Mucosa of stomach (tissue), 1 donor: ENCODE measurements at regions not wholly inside any gene's neighbourhood (a gene's known extent, or its start where the extent isn't known, plus 50 kb on each side); places are given as distances from the start of the nearest gene placed in this dataset.

Experiments
- H3K27me3 ChIP-seq: one replicate; pipeline ENCODE4 v1.7.0; 2013; ENCODE audit warnings: mild to moderate bottlenecking, low read length; ENCODE audit not compliant: control insufficient read depth, insufficient read depth
- H3K36me3 ChIP-seq: one replicate; pipeline ENCODE4 v1.7.0; 2013; ENCODE audit warnings: low read length; ENCODE audit not compliant: control insufficient read depth, insufficient read depth
- H3K4me1 ChIP-seq: one replicate; pipeline ENCODE4 v1.7.0; 2013; ENCODE audit warnings: mild to moderate bottlenecking, low read length; ENCODE audit not compliant: control insufficient read depth, insufficient read depth
- H3K4me3 ChIP-seq: one replicate; pipeline ENCODE4 v1.7.0; 2013; ENCODE audit warnings: low read length
- H3K9ac ChIP-seq: one replicate; pipeline ENCODE4 v1.7.0; 2013; ENCODE audit warnings: mild to moderate bottlenecking, low read length, moderate library complexity
- H3K9me3 ChIP-seq: one replicate; pipeline ENCODE4 v1.7.0; 2013; ENCODE audit warnings: mild to moderate bottlenecking, low read length, moderate library complexity; ENCODE audit not compliant: control insufficient read depth
- donor health status: Pancreatic carcinoma.

DNA sequence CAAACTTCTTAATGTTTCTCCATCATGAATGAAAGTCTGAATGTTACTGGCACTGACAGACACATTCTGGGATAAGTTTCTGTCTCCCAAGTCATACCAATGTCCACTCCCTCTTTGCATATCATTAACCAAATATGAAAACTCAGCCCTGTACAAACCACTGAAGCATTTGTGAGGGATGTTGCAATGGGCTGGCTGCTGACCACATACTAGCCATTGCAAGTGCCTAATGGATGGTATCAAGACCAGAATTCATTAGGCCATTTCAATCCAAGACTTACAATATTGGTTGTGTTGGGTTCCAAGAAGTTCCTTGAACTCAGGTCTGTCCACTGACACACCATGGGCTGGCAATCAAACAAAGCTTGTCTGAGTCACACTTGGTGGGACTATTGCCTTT is 73.8 kb downstream of the CBLN2 start:
- Histone ChIP-seq H3K4me3 (no peak overlapping the region), H3K27me3 (no peaks in the 10 kb centered on the region), H3K4me1 (no peaks in the 10 kb centered on the region), H3K9me3 (no peaks in the 10 kb centered on the region), H3K9ac (no peak overlapping the region), H3K36me3 (no peaks in the 10 kb centered on the region)

DNA sequence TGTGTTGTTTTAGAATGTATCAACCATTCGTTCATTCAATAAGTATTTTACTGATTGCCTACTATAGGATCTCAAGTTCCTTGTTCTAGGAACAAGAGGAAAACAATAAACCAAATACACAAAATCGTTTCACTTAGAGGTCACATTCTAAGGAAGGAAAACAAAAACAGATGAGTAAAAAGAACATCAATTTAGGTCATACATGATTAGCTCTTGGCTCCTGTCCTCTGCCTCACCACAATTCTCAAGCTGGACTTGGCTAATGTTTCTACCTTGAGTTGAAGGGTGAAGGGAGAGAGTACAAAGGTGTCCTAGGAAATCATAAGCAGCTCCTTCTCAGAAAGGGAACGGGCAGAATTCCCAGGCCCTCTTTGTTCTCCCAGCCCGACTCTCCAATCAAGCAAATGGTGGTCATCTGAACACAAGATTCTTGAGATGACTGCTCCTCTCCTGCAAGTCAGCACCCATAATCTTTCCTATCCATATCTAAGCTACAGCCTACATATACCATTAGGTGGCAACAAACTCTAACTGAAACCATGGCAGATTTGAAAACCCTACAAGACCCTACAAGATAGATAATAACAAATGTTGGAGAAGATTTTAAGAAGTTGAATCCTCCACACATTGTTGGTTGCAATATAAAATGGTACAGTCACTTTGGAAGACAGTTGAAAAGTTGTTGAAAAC is 76.0 kb downstream of the CBLN2 start:
- no peaks in the 10 kb centered on the region for H3K27me3 ChIP-seq
- no peak overlapping the region for H3K9ac ChIP-seq
- no peaks in the 10 kb centered on the region for H3K9me3 ChIP-seq
- H3K36me3 ChIP-seq = no peaks in the 10 kb centered on the region
- H3K4me3 ChIP-seq = no peak overlapping the region
- H3K4me1 ChIP-seq = no peaks in the 10 kb centered on the region

DNA sequence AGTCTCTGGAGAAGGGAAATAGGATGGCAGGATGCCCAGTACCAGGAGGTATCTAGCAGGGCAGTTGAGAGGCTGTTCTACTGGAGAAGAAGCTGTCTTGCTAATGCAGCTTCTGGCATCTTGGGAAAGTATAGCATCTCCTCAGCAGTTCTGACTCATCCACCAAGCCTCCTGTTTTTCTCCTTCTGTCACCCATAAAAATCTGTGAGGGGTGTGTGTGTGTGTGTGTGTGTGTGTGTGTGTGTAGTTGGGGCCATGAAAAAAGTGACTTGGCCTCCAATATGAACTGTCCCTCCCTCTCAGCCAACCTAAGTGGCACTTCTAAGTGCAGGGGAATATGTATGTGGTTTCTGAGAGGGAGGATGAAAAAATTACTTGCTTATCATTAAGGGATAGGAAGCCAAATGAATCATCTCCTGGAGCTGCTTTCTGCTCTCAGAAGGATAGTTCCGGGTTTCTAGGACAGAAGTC is 83.9 kb downstream of the CBLN2 start:
- Histone ChIP-seq H3K4me3 (no peak overlapping the region), H3K4me1 (no peaks in the 10 kb centered on the region), H3K9me3 (no peaks in the 10 kb centered on the region), H3K9ac (no peak overlapping the region), H3K27me3 (no peaks in the 10 kb centered on the region), H3K36me3 (no peaks in the 10 kb centered on the region)

DNA sequence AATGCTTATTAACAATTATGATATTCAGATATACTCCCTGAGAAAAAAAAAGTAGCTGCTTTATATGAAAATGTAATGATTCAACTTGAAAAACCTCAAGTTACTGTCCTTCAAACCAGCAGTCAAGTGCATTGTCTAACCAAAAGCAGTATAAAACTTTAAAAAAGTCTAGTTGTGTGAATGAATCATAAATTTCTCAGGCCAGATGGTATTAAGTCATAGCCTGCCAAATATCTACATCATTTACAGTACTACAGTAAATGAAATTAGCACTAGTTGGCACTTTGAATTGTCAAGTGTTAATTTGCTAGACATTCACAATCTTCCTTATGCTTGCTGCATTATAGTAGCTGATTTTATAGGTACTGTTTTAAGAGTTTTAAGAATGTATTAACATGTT is 85.9 kb downstream of the CBLN2 start:
- H3K36me3 ChIP-seq = no peaks in the 10 kb centered on the region
- H3K9ac ChIP-seq = no peak overlapping the region
- H3K4me1 ChIP-seq = no peaks in the 10 kb centered on the region
- no peaks in the 10 kb centered on the region for H3K27me3 ChIP-seq
- no peaks in the 10 kb centered on the region for H3K9me3 ChIP-seq
- H3K4me3 ChIP-seq = no peak overlapping the region

DNA sequence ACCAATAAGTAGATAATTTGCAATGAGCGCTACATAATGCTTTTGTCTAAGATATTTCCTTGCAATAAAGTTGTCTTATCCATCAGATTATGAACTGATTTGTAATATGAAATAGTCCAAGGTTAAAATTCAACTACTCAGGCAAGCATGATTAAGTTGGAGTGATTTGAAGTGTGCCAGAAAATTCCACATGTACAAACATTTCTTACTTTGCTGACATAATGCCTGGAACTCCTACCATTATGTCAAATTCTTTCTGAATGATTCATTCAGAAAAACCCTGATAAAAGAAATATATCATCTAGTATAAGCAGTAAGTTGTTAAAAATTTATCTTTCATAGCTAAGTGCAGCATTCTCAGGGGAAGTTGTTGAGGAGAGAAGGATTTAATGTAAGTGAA is 87.3 kb downstream of the CBLN2 start:
- no peak overlapping the region for H3K9ac ChIP-seq
- H3K4me1 ChIP-seq = no peaks in the 10 kb centered on the region
- no peaks in the 10 kb centered on the region for H3K27me3 ChIP-seq
- H3K9me3 ChIP-seq = no peaks in the 10 kb centered on the region
- no peak overlapping the region for H3K4me3 ChIP-seq
- H3K36me3 ChIP-seq = no peaks in the 10 kb centered on the region

DNA sequence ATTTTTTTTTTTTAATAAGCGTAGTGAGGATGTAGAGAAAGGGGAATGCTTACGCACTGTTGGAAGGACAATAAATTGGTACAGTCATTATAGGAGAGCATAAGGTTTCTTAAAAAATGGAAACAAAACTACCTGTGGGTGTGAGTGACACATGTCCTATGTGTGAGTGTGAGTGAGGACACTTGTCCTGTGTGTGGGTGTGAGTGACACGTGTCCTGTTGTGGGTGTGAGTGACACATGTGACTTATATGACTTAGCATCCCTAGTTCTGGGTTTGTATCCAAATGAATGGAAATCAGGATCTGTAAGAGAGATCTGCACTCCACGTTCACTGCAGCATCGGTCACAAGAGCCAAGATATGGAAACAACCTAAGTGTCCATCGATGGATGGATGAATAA is 91.8 kb downstream of the CBLN2 start:
- no peak overlapping the region for H3K4me3 ChIP-seq
- no peaks in the 10 kb centered on the region for H3K4me1 ChIP-seq
- H3K9me3 ChIP-seq = no peaks in the 10 kb centered on the region
- H3K36me3 ChIP-seq = no peaks in the 10 kb centered on the region
- H3K9ac ChIP-seq = no peak overlapping the region
- H3K27me3 ChIP-seq = no peaks in the 10 kb centered on the region

DNA sequence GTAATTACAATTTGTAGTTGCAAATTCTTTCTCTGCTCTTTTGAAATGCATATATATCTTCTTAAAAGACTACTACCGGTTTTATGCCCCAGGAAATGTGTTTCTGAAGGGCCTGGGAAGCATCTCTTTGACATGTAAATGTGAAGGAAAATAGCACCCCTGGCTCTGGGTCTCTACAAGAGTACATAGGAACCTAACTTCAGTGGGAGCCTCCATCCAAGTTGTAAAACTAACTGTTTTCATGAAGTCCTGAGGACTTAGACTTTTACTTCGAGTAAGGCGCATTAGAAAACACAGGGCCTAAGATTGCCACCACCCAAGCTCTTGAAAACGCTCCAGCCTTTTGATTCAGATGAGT is 99.4 kb downstream of the CBLN2 start:
- no peaks in the 10 kb centered on the region for H3K4me1 ChIP-seq
- H3K9ac ChIP-seq = no peak overlapping the region

DNA sequence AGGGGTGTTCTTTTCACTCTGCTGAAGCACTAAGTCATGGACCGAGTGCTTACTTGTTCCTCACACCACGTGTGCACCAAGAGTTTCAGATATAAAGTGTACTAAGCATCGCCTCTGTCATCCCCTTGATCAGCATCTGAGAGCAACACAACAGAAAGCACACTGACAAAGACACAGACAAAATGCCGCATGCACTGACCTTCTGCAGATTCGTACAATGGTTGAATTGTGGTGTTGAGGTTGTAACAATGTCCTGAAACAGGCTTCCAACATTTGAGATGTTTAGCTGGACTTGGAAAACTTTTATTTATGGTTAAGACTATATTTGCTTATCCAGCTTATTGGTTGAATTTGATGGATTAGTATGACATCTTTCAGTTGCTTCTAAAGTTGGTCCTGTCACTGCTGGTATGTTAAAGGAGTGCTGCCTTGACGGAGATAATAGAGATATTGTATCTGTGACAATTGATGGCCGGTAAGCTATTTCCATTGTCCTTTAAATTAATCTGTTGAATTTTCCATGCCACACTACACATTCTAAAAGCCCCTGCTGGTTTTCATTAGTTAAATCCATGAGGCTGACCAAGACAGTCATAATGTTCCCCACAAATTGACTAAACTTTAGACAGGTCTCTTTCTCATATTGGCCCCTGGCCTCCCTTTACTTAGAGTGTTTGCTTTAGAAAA is 99.9 kb downstream of the CBLN2 start:
- Histone ChIP-seq H3K4me3 (no peak overlapping the region), H3K27me3 (no peaks in the 10 kb centered on the region), H3K36me3 (no peaks in the 10 kb centered on the region), H3K9ac (no peak overlapping the region), H3K9me3 (no peaks in the 10 kb centered on the region), H3K4me1 (no peaks in the 10 kb centered on the region)

More for the DNA sequence above, 99.4 kb downstream of the CBLN2 start:
- H3K27me3 ChIP-seq = no peaks in the 10 kb centered on the region
- H3K4me3 ChIP-seq = no peak overlapping the region
- no peaks in the 10 kb centered on the region for H3K9me3 ChIP-seq
- H3K36me3 ChIP-seq = no peaks in the 10 kb centered on the region

DNA sequence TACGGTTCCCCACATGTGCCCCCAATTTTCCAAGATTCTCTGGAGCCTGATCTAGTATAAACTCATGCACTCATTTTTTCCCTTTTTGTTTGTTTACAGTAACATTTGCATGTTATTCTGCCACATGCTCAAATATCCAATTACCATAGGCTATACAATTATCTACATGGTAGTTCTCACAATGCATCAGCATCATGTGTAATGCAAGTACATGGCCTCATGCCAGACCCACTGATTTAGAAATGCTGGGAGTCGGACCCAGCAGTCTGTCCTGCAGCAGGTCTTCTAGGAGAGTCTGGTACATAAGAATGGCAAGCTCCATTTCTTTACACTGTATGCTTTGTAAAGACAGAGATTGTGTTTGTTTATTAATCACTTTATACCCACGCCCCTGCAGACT is 107.7 kb downstream of the CBLN2 start:
- H3K27me3 ChIP-seq = no peaks in the 10 kb centered on the region
- H3K4me1 ChIP-seq = no peaks in the 10 kb centered on the region
- no peak overlapping the region for H3K4me3 ChIP-seq
- H3K9ac ChIP-seq = no peak overlapping the region
- H3K36me3 ChIP-seq = no peaks in the 10 kb centered on the region
- no peaks in the 10 kb centered on the region for H3K9me3 ChIP-seq

DNA sequence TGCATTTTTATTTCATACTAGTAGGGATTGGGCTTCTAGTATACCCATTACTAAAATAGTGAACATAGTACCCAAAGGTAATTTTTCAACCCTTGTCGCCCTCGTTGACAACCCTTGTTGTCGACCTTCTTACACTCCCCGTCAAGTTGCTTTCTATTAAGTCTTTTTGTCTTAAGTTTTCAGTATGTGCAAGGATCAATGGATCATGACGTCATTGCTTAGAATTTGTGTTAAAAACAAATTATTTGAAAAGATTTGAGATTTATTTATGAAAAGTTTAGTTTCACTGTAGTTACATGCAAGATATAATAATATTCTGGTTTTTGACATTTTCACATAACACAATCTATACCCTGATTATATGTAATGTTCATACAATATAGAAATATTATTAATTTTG is 110.4 kb downstream of the CBLN2 start:
- Histone ChIP-seq H3K9ac (no peak overlapping the region), H3K27me3 (no peaks in the 10 kb centered on the region), H3K36me3 (no peaks in the 10 kb centered on the region), H3K4me3 (no peak overlapping the region), H3K9me3 (no peaks in the 10 kb centered on the region), H3K4me1 (no peaks in the 10 kb centered on the region)

DNA sequence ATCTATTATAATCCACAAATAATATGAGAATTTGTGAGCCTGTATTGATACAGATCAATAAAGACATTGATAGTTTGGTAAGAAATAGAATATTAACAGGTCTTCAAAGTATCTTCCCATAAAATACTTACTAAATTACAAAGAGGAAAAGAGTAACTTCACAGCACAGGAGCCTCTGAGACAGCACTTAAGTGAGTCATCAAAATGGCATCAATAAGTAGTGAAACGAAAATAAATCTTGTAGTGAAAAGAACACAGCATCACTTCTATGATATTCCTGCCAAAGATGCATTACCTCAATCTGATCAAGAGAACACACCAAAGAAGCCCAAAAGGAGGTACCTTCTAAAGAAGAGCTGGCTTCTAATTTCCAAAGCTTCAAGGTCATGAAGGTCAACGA is 116.4 kb downstream of the CBLN2 start:
- Histone ChIP-seq H3K36me3 (no peaks in the 10 kb centered on the region), H3K9me3 (no peaks in the 10 kb centered on the region), H3K4me3 (no peak overlapping the region), H3K27me3 (no peaks in the 10 kb centered on the region), H3K9ac (no peak overlapping the region), H3K4me1 (no peaks in the 10 kb centered on the region)

DNA sequence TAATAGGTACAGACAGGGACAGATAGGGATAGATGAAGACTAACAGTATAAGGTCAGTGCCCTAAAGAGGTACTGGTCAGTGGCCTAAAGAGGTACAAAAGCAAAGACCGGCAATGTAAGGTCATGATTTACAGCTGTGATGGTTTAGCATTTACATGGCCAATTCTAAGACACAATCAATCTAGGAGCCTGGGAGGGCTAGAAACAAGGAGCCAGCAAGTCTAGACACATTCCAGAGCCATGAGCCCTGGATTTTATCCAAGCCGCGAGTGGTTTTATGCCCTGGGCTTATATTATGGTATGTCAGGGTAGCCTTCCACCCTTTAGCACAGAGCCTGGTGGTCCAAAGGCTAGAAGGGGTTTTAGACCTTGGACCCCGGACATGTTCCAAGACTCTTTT is 124.2 kb downstream of the CBLN2 start:
- Histone ChIP-seq H3K9ac (no peak overlapping the region), H3K9me3 (no peaks in the 10 kb centered on the region), H3K36me3 (no peaks in the 10 kb centered on the region), H3K27me3 (no peaks in the 10 kb centered on the region), H3K4me3 (no peak overlapping the region), H3K4me1 (no peaks in the 10 kb centered on the region)
